GM10248 (cell line): ENCODE measurements at regions not wholly inside any gene's neighbourhood (a gene's known extent, or its start where the extent isn't known, plus 50 kb on each side); places are given as distances from the start of the nearest gene placed in this dataset.

Experiments used
- CTCF ChIA-PET: fragments of 300-600 bp; sonication (Branson Sonifier 250); formaldehyde crosslinking; extraction: SDS; loops from one replicate; lab custom pipeline; 2021; ENCODE audit warnings: antibody characterized with exemption; lab: Yijun Ruan, JAX
- POLR2A ChIA-PET: fragments of 350-650 bp; sonication (Branson Sonifier 250); formaldehyde crosslinking; extraction: SDS; loops from one replicate; lab custom pipeline; 2020; ENCODE audit warnings: antibody characterized with exemption; lab: Yijun Ruan, JAX
- DNase-seq: peaks from one replicate; pipeline ENCODE4 v3.0.0; 2012; ENCODE audit errors: extremely low spot score
- CTCF ChIP-seq: IDR thresholded peaks from 2 replicates; pipeline ENCODE4 v1.5.1; 2012; ENCODE audit warnings: mild to moderate bottlenecking, low read depth; ENCODE audit errors: extremely low read depth, missing control alignments, control extremely low read depth

DNA sequence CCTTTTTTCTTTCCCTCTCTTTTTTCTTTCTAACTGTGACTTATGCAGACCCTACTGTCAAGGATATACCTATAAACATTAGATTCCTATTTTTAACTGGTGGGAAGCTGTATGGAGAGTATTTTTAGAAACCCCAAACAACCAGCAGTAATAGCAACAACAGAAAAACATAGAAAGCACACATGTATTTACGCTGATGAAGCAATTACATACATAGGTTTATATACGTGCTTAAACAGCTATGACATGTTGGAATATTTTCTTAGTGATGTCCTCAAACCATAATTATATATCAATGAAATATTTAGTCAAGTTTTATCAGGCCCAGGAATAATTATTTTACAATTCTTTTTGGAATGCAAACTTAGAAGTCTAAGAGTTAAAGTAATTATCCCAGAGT lies 294.3 kb upstream of the SOX4 start:
- DNase-seq: no peak
- POLR2A ChIA-PET: no interaction called here
- CTCF ChIA-PET: no interaction called here
- TF ChIP-seq CTCF: no peak

DNA sequence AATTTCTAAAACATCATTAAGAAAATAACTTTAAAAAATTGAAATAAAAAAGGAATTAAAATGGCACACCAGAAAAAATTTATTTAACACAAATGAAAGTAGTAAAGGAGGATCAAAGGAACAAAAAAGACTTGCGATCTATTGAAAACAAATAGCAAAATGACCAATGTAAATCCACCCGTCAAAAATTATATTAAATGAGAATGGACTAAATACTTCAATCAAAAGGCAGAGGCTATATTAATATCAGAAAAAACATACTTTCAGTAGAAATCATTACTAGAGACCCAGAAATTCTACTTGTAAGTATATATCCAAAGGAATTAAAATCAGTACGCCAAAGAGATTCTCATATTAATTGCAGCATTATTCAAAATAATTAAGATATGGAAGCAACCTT lies 293.1 kb upstream of the SOX4 start:
- DNase-seq: no peak
- ChIA-PET CTCF (no interaction called here), POLR2A (no interaction called here)
- no peak for TF ChIP-seq CTCF

GRCh38 chr6:21305893-21306332 lies 287.6 kb upstream of the SOX4 start:
- no peak for TF ChIP-seq CTCF
- ChIA-PET CTCF (no interaction called here), POLR2A (no interaction called here)
- no peak for DNase-seq

- ChIA-PET CTCF (no interaction called here), POLR2A (no interaction called here)
- no peak for DNase-seq
- TF ChIP-seq CTCF: no peak
Measured at GRCh38 chr6:21306546-21306945, 287.0 kb upstream of the SOX4 start.

GRCh38 chr6:21309807-21310221 lies 283.7 kb upstream of the SOX4 start:
- POLR2A ChIA-PET: no interaction called here
- no peak for DNase-seq
- TF ChIP-seq CTCF: no peak

DNA sequence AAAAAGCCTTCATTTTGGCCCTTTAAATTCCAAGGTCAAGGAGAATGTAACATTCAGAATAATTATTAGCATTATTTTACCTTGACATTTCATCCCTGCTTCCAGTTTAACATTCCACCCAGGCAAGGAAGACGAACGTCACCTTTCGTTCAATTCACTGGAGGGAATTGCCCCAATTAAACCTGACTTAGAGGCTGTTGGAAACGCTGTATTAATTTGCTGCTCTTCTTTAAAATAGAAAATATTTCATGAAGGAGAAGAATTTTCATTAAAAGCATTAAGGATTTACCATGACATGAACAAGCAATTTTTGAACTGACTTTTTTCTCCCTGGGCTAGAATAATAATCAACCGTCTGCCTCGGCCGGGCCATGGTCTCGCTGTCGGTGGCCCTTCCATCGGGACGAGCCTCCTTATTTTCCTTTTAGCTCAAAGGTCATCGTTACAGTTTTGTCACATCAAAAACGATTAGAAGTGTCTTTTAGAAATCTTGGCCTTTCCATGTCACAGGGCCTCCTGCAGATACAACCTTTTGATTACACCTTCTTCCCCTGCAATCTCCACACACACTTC lies 282.9 kb upstream of the SOX4 start:
- CTCF ChIA-PET: no interaction called here
- POLR2A ChIA-PET: no interaction called here
- no peak for DNase-seq
- TF ChIP-seq CTCF: no peak

More at GRCh38 chr6:21309807-21310221, 283.7 kb upstream of the SOX4 start:
- CTCF ChIA-PET: interaction anchor here (1.1 kb wide), 1 partner anchor 14 kb away, joined by 4 read pairs; no protein-coding TSS in a partner anchor
